DOHH2 (cell line): ENCODE measurements at regions not wholly inside any gene's neighbourhood (a gene's known extent, or its start where the extent isn't known, plus 50 kb on each side); places are given as distances from the start of the nearest gene placed in this dataset.

Source experiments
- H3F3A ChIP-seq: fragments of 200-600 bp; sonication (generic), shearing (Covaris generic); 2 replicates; pipeline ENCODE4 v1.6.0; 2016; ENCODE audit warnings: antibody characterized with exemption, mild to moderate bottlenecking; ENCODE audit not compliant: control insufficient read depth, insufficient read depth
- H3K27ac ChIP-seq: fragments of 200-600 bp; sonication (generic); 2 replicates; pipeline ENCODE4 v1.5.1; 2014; ENCODE audit warnings: low read depth, mild to moderate bottlenecking, low read length, moderate library complexity
- H3K27me3 ChIP-seq: fragments of 200-600 bp; sonication (generic); 2 replicates; pipeline ENCODE4 v1.6.1; 2014; ENCODE audit warnings: mild to moderate bottlenecking, low read length, mixed read lengths; ENCODE audit not compliant: control insufficient read depth
- H3K36me3 ChIP-seq: fragments of 200-600 bp; sonication (generic); 2 replicates; pipeline ENCODE4 v1.6.1; 2014; ENCODE audit warnings: mild to moderate bottlenecking, low read length, moderate library complexity, mixed read lengths; ENCODE audit not compliant: control insufficient read depth
- H3K4me1 ChIP-seq: fragments of 200-600 bp; sonication (generic); 2 replicates; pipeline ENCODE4 v1.6.1; 2014; ENCODE audit warnings: mild to moderate bottlenecking, low read length, mixed read lengths; ENCODE audit not compliant: control insufficient read depth
- H3K4me2 ChIP-seq: fragments of 200-600 bp; sonication (generic); 2 replicates; pipeline ENCODE4 v1.6.0; 2014; ENCODE audit warnings: mild to moderate bottlenecking, low read length, moderate library complexity
- H3K4me3 ChIP-seq: fragments of 200-600 bp; sonication (generic); 2 replicates; pipeline ENCODE4 v1.5.1; 2014; ENCODE audit warnings: mild to moderate bottlenecking, low read length, mixed read lengths
- H3K79me2 ChIP-seq: fragments of 200-600 bp; sonication (generic); 2 replicates; pipeline ENCODE4 v1.6.1; 2014; ENCODE audit warnings: mild to moderate bottlenecking, low read length, mixed read lengths; ENCODE audit not compliant: control insufficient read depth
- H3K9me2 ChIP-seq: fragments of 200-600 bp; sonication (generic); replicated peaks from 2 replicates; pipeline ENCODE4 v1.6.1; 2014; ENCODE audit warnings: mild to moderate bottlenecking, low read length, mixed read lengths; ENCODE audit not compliant: control insufficient read depth
- H3K9me3 ChIP-seq: fragments of 200-600 bp; sonication (generic); 2 replicates; pipeline ENCODE4 v1.6.1; 2014; ENCODE audit warnings: antibody characterized with exemption, low read length, mixed read lengths; ENCODE audit not compliant: control insufficient read depth, insufficient read depth
- H4K20me1 ChIP-seq: fragments of 200-600 bp; sonication (generic); 2 replicates; pipeline ENCODE4 v1.6.0; 2014; ENCODE audit warnings: low read depth, mild to moderate bottlenecking, antibody characterized with exemption, low read length, moderate library complexity; ENCODE audit not compliant: control insufficient read depth, insufficient read depth
- EZH2phosphoT487 ChIP-seq: fragments of 200-600 bp; sonication (generic); IDR thresholded peaks from 2 replicates; pipeline ENCODE4 v1.6.1; 2017; ENCODE audit warnings: borderline replicate concordance, mild to moderate bottlenecking, antibody characterized with exemption, low read length, moderate library complexity, mixed read lengths
- TF ChIP-seq, protein P1 (sequence below): fragments of 200-600 bp; sonication (generic); IDR thresholded peaks from one replicate; pipeline ENCODE4 v1.5.1; 2014; ENCODE audit warnings: antibody characterized with exemption, mild to moderate bottlenecking, low read depth, low read length; ENCODE audit not compliant: poor library complexity, severe bottlenecking

DNA sequence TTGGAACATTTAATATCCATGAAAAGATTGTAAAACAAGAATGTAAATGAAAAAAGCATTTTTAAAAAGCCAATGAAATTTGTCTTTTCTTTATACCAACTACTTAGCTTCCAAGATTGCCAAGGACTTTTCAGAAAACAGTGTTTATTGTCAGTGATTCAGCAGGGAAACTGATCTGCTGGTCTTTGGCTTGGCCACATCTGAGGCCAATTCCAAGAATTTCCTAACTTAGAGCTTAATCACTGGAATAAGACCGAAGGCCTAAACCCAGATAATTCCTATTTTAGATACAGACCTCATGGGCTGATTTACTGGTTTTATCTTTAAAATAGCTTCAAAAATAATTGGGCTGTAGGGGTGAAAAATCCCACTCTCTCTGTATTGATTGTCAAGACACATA lies 260.5 kb upstream of the RORA start:
- Histone ChIP-seq H3K79me2 (no peaks in the 10 kb centered on the region), H3K4me3 (no peak overlapping the region), H3K27ac (no peak overlapping the region), H3K27me3 (no peaks in the 10 kb centered on the region), H3K9me2 (no peaks in the 10 kb centered on the region), H3K4me1 (peaks cover 41% of the 10 kb centered on the region), H3K4me2 (no peak overlapping the region), H3F3A (no peaks in the 10 kb centered on the region), H3K36me3 (no peaks in the 10 kb centered on the region), H4K20me1 (no peaks in the 10 kb centered on the region), H3K9me3 (no peaks in the 10 kb centered on the region)
- TF ChIP-seq, protein P1, sequence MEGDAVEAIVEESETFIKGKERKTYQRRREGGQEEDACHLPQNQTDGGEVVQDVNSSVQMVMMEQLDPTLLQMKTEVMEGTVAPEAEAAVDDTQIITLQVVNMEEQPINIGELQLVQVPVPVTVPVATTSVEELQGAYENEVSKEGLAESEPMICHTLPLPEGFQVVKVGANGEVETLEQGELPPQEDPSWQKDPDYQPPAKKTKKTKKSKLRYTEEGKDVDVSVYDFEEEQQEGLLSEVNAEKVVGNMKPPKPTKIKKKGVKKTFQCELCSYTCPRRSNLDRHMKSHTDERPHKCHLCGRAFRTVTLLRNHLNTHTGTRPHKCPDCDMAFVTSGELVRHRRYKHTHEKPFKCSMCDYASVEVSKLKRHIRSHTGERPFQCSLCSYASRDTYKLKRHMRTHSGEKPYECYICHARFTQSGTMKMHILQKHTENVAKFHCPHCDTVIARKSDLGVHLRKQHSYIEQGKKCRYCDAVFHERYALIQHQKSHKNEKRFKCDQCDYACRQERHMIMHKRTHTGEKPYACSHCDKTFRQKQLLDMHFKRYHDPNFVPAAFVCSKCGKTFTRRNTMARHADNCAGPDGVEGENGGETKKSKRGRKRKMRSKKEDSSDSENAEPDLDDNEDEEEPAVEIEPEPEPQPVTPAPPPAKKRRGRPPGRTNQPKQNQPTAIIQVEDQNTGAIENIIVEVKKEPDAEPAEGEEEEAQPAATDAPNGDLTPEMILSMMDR = no peak
- no peak for TF ChIP-seq EZH2phosphoT487

DNA sequence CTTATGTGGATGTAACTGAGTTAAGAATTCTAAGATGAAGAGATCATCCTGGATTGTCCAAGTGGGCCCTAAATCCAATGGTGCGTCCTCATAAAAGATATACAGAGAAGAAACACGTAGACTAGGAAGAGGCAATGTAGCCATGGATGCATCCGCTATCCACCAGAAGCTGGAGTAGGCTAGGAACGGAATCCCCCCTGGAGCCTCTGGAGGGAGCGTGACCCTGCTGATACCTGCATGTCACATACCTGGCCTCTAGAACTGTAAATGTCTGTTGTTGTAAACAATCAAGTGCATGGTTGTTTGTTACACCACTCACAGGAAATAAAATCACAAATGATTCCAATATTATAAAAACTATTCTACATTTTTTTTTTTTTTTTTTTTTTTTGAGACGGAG lies 254.5 kb upstream of the RORA start:
- H3K9me2 ChIP-seq = no peaks in the 10 kb centered on the region

DNA sequence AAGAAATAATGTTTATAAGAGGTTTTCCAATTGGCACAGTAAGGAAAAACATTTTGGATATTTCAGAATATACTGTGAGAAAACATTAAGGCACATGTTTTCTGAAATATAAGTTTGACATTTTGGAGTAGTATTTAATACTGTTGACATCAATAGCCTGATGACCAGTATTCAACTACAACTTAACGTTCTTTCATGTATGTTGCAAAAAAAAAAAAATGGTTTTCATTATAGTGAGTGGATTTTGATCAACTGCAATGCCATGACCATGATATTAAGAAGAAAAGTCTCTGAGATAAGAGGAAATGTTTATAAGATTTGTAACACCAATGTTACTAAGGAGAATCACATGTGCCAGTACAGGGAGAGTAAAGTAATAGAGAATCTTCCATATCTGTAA lies 252.8 kb upstream of the RORA start:
- H3K27me3 ChIP-seq = no peaks in the 10 kb centered on the region
- H3K4me3 ChIP-seq = no peak overlapping the region
- H3K27ac ChIP-seq = no peak overlapping the region
- H3F3A ChIP-seq = no peaks in the 10 kb centered on the region
- no peak overlapping the region for H3K4me2 ChIP-seq
- no peaks in the 10 kb centered on the region for H3K9me3 ChIP-seq
- no peaks in the 10 kb centered on the region for H3K36me3 ChIP-seq
- no peaks in the 10 kb centered on the region for H4K20me1 ChIP-seq
- TF ChIP-seq, protein P1 = no peak
- no peak for TF ChIP-seq EZH2phosphoT487
- H3K4me1 ChIP-seq = peaks cover 23% of the 10 kb centered on the region
- no peaks in the 10 kb centered on the region for H3K79me2 ChIP-seq
- H3K9me2 ChIP-seq = no peaks in the 10 kb centered on the region

More for the DNA sequence above, 254.5 kb upstream of the RORA start:
- Histone ChIP-seq H3K4me3 (no peak overlapping the region), H3F3A (no peaks in the 10 kb centered on the region), H3K27ac (no peak overlapping the region), H3K27me3 (no peaks in the 10 kb centered on the region), H3K36me3 (no peaks in the 10 kb centered on the region), H3K79me2 (no peaks in the 10 kb centered on the region), H3K4me1 (peaks cover 40% of the 10 kb centered on the region), H3K9me3 (no peaks in the 10 kb centered on the region), H4K20me1 (no peaks in the 10 kb centered on the region), H3K4me2 (no peak overlapping the region)
- TF ChIP-seq, protein P1 = no peak
- TF ChIP-seq EZH2phosphoT487 = no peak

DNA sequence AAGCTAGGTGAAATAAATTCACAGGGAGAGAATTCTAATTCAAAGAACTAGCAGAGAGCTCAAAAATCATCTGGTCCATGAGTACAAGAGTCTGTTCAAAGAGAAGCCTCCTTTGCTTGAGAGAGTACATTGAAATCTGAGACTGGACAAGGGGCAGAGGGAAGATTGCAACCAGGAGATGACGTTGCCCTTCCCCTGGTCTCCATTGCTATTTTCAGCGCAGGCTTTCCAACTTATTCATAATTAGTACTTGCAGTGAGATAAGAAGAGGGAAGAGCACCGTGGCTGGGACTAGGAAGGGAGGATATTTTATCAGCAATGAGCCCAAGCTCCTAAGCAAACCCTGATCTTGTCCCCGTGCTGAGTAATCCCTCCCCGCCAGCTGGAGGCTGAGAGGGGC lies 251.8 kb upstream of the RORA start:
- Histone ChIP-seq H3K9me2 (no peaks in the 10 kb centered on the region), H3F3A (no peaks in the 10 kb centered on the region), H3K79me2 (no peaks in the 10 kb centered on the region), H3K9me3 (no peaks in the 10 kb centered on the region), H3K27me3 (no peaks in the 10 kb centered on the region), H3K4me3 (no peak overlapping the region), H3K4me1 (peaks cover 13% of the 10 kb centered on the region), H3K27ac (no peak overlapping the region), H4K20me1 (no peaks in the 10 kb centered on the region), H3K4me2 (no peak overlapping the region), H3K36me3 (no peaks in the 10 kb centered on the region)
- TF ChIP-seq EZH2phosphoT487 = no peak
- TF ChIP-seq, protein P1 = no peak
